ENCODE measurements at regions not wholly inside any gene's neighbourhood (a gene's known extent, or its start where the extent isn't known, plus 50 kb on each side); places are given as distances from the start of the nearest gene placed in this dataset.
"Not testable (repeated sequence)": the region's sequence is repeated elsewhere in the genome, so short reads cannot be mapped to it uniquely, and the experiment has no call there.

GRCh38 chr6:121791396-121792315 is 356.2 kb downstream of the GJA1 start:
- DNase-seq, result no peak
- H3K4me3 ChIP-seq, result no peak overlapping the region

GRCh38 chr6:121794630-121795029 is 359.2 kb downstream of the GJA1 start:
- Histone ChIP-seq H3K36me3 (no peaks in the 10 kb centered on the region), H3K9me3 (peaks cover under 1% of the 10 kb centered on the region; the same call in 1 of the 2 replicates), H3K27me3 (no peaks in the 10 kb centered on the region), H3K4me3 (no peak overlapping the region)
- peak; percentile 86 for DNase-seq

More at GRCh38 chr6:121791396-121792315, 356.2 kb downstream of the GJA1 start:
- Histone ChIP-seq H3K9me3 (no peaks in the 10 kb centered on the region), H3K27me3 (no peaks in the 10 kb centered on the region), H3K36me3 (no peaks in the 10 kb centered on the region)

- H3K4me3 ChIP-seq, H3K9me3 ChIP-seq, DNase-seq, H3K36me3 ChIP-seq, H3K27me3 ChIP-seq: not testable (repeated sequence)
These were observed 362.2 kb downstream of the GJA1 start for GRCh38 chr6:121797598-121797997.

- not testable (repeated sequence) for H3K9me3 ChIP-seq, H3K4me3 ChIP-seq, H3K36me3 ChIP-seq, H3K27me3 ChIP-seq
- DNase-seq, result peak; percentile 17
These were observed 362.7 kb downstream of the GJA1 start for GRCh38 chr6:121798126-121798525.

GRCh38 chr6:121799574-121799973 is 364.1 kb downstream of the GJA1 start:
- no peak for DNase-seq
- H3K36me3 ChIP-seq, result no peaks in the 10 kb centered on the region
- no peaks in the 10 kb centered on the region for H3K27me3 ChIP-seq
- peaks cover 8% of the 10 kb centered on the region for H3K9me3 ChIP-seq
- H3K4me3 ChIP-seq, result no peak overlapping the region

- Histone ChIP-seq H3K27me3 (no peaks in the 10 kb centered on the region), H3K9me3 (peaks cover 8% of the 10 kb centered on the region), H3K4me3 (no peak overlapping the region), H3K36me3 (no peaks in the 10 kb centered on the region)
- DNase-seq, result no peak
These were observed 364.6 kb downstream of the GJA1 start for GRCh38 chr6:121800047-121800446.

GRCh38 chr6:121806116-121806515 is 370.7 kb downstream of the GJA1 start:
- no peak for DNase-seq
- Histone ChIP-seq H3K9me3 (peaks cover 4% of the 10 kb centered on the region; the same call in 1 of the 2 replicates), H3K4me3 (no peak overlapping the region), H3K27me3 (no peaks in the 10 kb centered on the region), H3K36me3 (no peaks in the 10 kb centered on the region)

- H3K27me3 ChIP-seq, result no peaks in the 10 kb centered on the region
- H3K9me3 ChIP-seq, result no peaks in the 10 kb centered on the region
- no peak for DNase-seq
- H3K4me3 ChIP-seq, result no peak overlapping the region
- no peaks in the 10 kb centered on the region for H3K36me3 ChIP-seq
These were observed 373.8 kb downstream of the GJA1 start for GRCh38 chr6:121809211-121809610.

GRCh38 chr6:121810158-121811032 is 374.9 kb downstream of the GJA1 start:
- H3K9me3 ChIP-seq, result no peaks in the 10 kb centered on the region
- no peaks in the 10 kb centered on the region for H3K27me3 ChIP-seq
- DNase-seq, result no peak
- no peaks in the 10 kb centered on the region for H3K36me3 ChIP-seq
- H3K4me3 ChIP-seq, result no peak overlapping the region

- Histone ChIP-seq H3K27me3 (no peaks in the 10 kb centered on the region), H3K9me3 (no peaks in the 10 kb centered on the region), H3K36me3 (no peaks in the 10 kb centered on the region), H3K4me3 (no peak overlapping the region)
- no peak for DNase-seq
These were observed 375.7 kb downstream of the GJA1 start for GRCh38 chr6:121811106-121811505.

- Histone ChIP-seq H3K36me3 (no peaks in the 10 kb centered on the region), H3K9me3 (peaks cover 5% of the 10 kb centered on the region; the same call in 1 of the 2 replicates), H3K4me3 (no peak overlapping the region), H3K27me3 (no peaks in the 10 kb centered on the region)
- DNase-seq, result no peak
These were observed 380.9 kb downstream of the GJA1 start for GRCh38 chr6:121816361-121816760.

- no peak for DNase-seq
- Histone ChIP-seq H3K27me3 (no peaks in the 10 kb centered on the region), H3K9me3 (peaks cover 5% of the 10 kb centered on the region; the same call in 1 of the 2 replicates), H3K4me3 (no peak overlapping the region), H3K36me3 (no peaks in the 10 kb centered on the region)
These were observed 381.6 kb downstream of the GJA1 start for GRCh38 chr6:121816906-121817540.

- no peak overlapping the region for H3K4me3 ChIP-seq
- no peaks in the 10 kb centered on the region for H3K36me3 ChIP-seq
- peaks cover 5% of the 10 kb centered on the region; the same call in 1 of the 2 replicates for H3K9me3 ChIP-seq
- H3K27me3 ChIP-seq, result no peaks in the 10 kb centered on the region
- DNase-seq, result no peak
These were observed 388.0 kb downstream of the GJA1 start for GRCh38 chr6:121823437-121823851.

GRCh38 chr6:121826156-121826810 is 390.8 kb downstream of the GJA1 start:
- DNase-seq, result peak; percentile 54
- no peaks in the 10 kb centered on the region for H3K9me3 ChIP-seq
- H3K4me3 ChIP-seq, result no peak overlapping the region
- H3K36me3 ChIP-seq, result no peaks in the 10 kb centered on the region
- no peaks in the 10 kb centered on the region for H3K27me3 ChIP-seq

- Histone ChIP-seq H3K36me3 (no peaks in the 10 kb centered on the region), H3K9me3 (no peaks in the 10 kb centered on the region), H3K27me3 (no peaks in the 10 kb centered on the region), H3K4me3 (no peak overlapping the region)
- DNase-seq, result peak; percentile 6
These were observed 392.9 kb downstream of the GJA1 start for GRCh38 chr6:121828146-121828886.

GRCh38 chr6:121830736-121831135 is 395.3 kb downstream of the GJA1 start:
- Histone ChIP-seq H3K9me3 (no peaks in the 10 kb centered on the region), H3K4me3 (no peak overlapping the region), H3K36me3 (no peaks in the 10 kb centered on the region), H3K27me3 (no peaks in the 10 kb centered on the region)
- DNase-seq, result no peak

All from MG63 (cell line).